ENCODE measurements at regions not wholly inside any gene's neighbourhood (a gene's known extent, or its start where the extent isn't known, plus 50 kb on each side); places are given as distances from the start of the nearest gene placed in this dataset.

- Histone ChIP-seq H3K4me3 (ENCODE audit: low read length) (no peak overlapping the region), H3K27me3 (ENCODE audit: control insufficient read depth, insufficient read depth) (no peaks in the 10 kb centered on the region), H3K9me3 (ENCODE audit: control insufficient read depth, low read length) (no peaks in the 10 kb centered on the region), H3K27ac (ENCODE audit: low read length) (no peak overlapping the region), H3K4me1 (ENCODE audit: control insufficient read depth, insufficient read depth, low read length) (no peaks in the 10 kb centered on the region)
- intact Hi-C loops (cut with DNase I), result no loop called here
- ATAC-seq (no peak), DNase-seq (no peak)
- WGBS, result 82% methylated on average over 5 of the region's 5 CpGs
Observed at GRCh38 chr15:62297933-62298332, 132.8 kb upstream of the C2CD4B start.

GRCh38 chr15:62298811-62299210 is 133.7 kb upstream of the C2CD4B start:
- intact Hi-C loops (cut with DNase I), result no loop called here
- H3K4me3 ChIP-seq (ENCODE audit: low read length), result no peak overlapping the region
- no peaks in the 10 kb centered on the region for H3K4me1 ChIP-seq (ENCODE audit: control insufficient read depth, insufficient read depth, low read length)
- DNase-seq (no peak), ATAC-seq (no peak)
- H3K27me3 ChIP-seq (ENCODE audit: control insufficient read depth, insufficient read depth), result no peaks in the 10 kb centered on the region
- H3K27ac ChIP-seq (ENCODE audit: low read length), result no peak overlapping the region
- 92% methylated on average over 5 of the region's 5 CpGs for WGBS
- no peaks in the 10 kb centered on the region for H3K9me3 ChIP-seq (ENCODE audit: control insufficient read depth, low read length)

GRCh38 chr15:62299541-62299940 is 134.5 kb upstream of the C2CD4B start:
- Histone ChIP-seq H3K27me3 (ENCODE audit: control insufficient read depth, insufficient read depth) (no peaks in the 10 kb centered on the region), H3K4me1 (ENCODE audit: control insufficient read depth, insufficient read depth, low read length) (no peaks in the 10 kb centered on the region), H3K4me3 (ENCODE audit: low read length) (no peak overlapping the region), H3K9me3 (ENCODE audit: control insufficient read depth, low read length) (no peaks in the 10 kb centered on the region), H3K27ac (ENCODE audit: low read length) (no peak overlapping the region)
- peak in 1 of 3 donors; percentile 30 for DNase-seq
- WGBS, result 83% methylated on average over 10 of the region's 10 CpGs
- no peak for ATAC-seq
- intact Hi-C loops (cut with DNase I), result no loop called here

GRCh38 chr15:62301993-62302675 is 137.0 kb upstream of the C2CD4B start:
- Histone ChIP-seq H3K4me1 (ENCODE audit: control insufficient read depth, insufficient read depth, low read length) (no peaks in the 10 kb centered on the region), H3K4me3 (ENCODE audit: low read length) (no peak overlapping the region), H3K27me3 (ENCODE audit: control insufficient read depth, insufficient read depth) (no peaks in the 10 kb centered on the region), H3K27ac (ENCODE audit: low read length) (no peak overlapping the region), H3K9me3 (ENCODE audit: control insufficient read depth, low read length) (no peaks in the 10 kb centered on the region)
- DNase-seq (no peak), ATAC-seq (peak; percentile 60 to 72)
- intact Hi-C loops (cut with DNase I), result no loop called here
- WGBS, result 61% methylated on average over 3 of the region's 3 CpGs

- no peak overlapping the region for H3K27ac ChIP-seq (ENCODE audit: low read length)
- peak; percentile 52 to 74 (median 59) for DNase-seq
- H3K9me3 ChIP-seq (ENCODE audit: control insufficient read depth, low read length), result no peaks in the 10 kb centered on the region
- H3K4me3 ChIP-seq (ENCODE audit: low read length), result no peak overlapping the region
- 12% methylated on average over 9 of the region's 9 CpGs for WGBS
- no peaks in the 10 kb centered on the region for H3K4me1 ChIP-seq (ENCODE audit: control insufficient read depth, insufficient read depth, low read length)
- H3K27me3 ChIP-seq (ENCODE audit: control insufficient read depth, insufficient read depth), result no peaks in the 10 kb centered on the region
- peak; percentile 90 to 95 for ATAC-seq
- intact Hi-C loops (cut with DNase I), result no loop called here
Observed at GRCh38 chr15:62306851-62307504, 141.9 kb upstream of the C2CD4B start.

- H3K4me1 ChIP-seq (ENCODE audit: control insufficient read depth, insufficient read depth, low read length), result no peaks in the 10 kb centered on the region
- 90% methylated on average over 2 of the region's 2 CpGs for WGBS
- no peaks in the 10 kb centered on the region for H3K9me3 ChIP-seq (ENCODE audit: control insufficient read depth, low read length)
- no peak for DNase-seq
- H3K27ac ChIP-seq (ENCODE audit: low read length), result no peak overlapping the region
- intact Hi-C loops (cut with DNase I), result no loop called here
- no peaks in the 10 kb centered on the region for H3K27me3 ChIP-seq (ENCODE audit: control insufficient read depth, insufficient read depth)
- ATAC-seq, result no peak
- H3K4me3 ChIP-seq (ENCODE audit: low read length), result no peak overlapping the region
Observed at GRCh38 chr15:62307551-62307950, 142.5 kb upstream of the C2CD4B start.

- Histone ChIP-seq H3K27me3 (ENCODE audit: control insufficient read depth, insufficient read depth) (no peaks in the 10 kb centered on the region), H3K9me3 (ENCODE audit: control insufficient read depth, low read length) (no peaks in the 10 kb centered on the region), H3K4me3 (ENCODE audit: low read length) (no peak overlapping the region), H3K4me1 (ENCODE audit: control insufficient read depth, insufficient read depth, low read length) (no peaks in the 10 kb centered on the region), H3K27ac (ENCODE audit: low read length) (no peak overlapping the region)
- intact Hi-C loops (cut with DNase I), result no loop called here
- no peak for DNase-seq
- 79% methylated on average over 2 of the region's 2 CpGs for WGBS
- no peak for ATAC-seq
Observed at GRCh38 chr15:62316413-62317060, 151.5 kb upstream of the C2CD4B start.

- H3K27ac ChIP-seq (ENCODE audit: low read length), result no peak overlapping the region
- no peak for ATAC-seq
- WGBS, result 39% methylated on average over 2 of the region's 2 CpGs
- H3K4me3 ChIP-seq (ENCODE audit: low read length), result no peak overlapping the region
- intact Hi-C loops (cut with DNase I), result no loop called here
- no peaks in the 10 kb centered on the region for H3K4me1 ChIP-seq (ENCODE audit: control insufficient read depth, insufficient read depth, low read length)
- no peak for DNase-seq
- no peaks in the 10 kb centered on the region for H3K9me3 ChIP-seq (ENCODE audit: control insufficient read depth, low read length)
- H3K27me3 ChIP-seq (ENCODE audit: control insufficient read depth, insufficient read depth), result no peaks in the 10 kb centered on the region
Observed at GRCh38 chr15:62320259-62320658, 155.2 kb upstream of the C2CD4B start.

- Histone ChIP-seq H3K27me3 (ENCODE audit: control insufficient read depth, insufficient read depth) (no peaks in the 10 kb centered on the region), H3K4me1 (ENCODE audit: control insufficient read depth, insufficient read depth, low read length) (no peaks in the 10 kb centered on the region), H3K9me3 (ENCODE audit: control insufficient read depth, low read length) (no peaks in the 10 kb centered on the region), H3K27ac (ENCODE audit: low read length) (no peak overlapping the region), H3K4me3 (ENCODE audit: low read length) (no peak overlapping the region)
- WGBS, result 49% methylated on average over 8 of the region's 8 CpGs
- ATAC-seq (no peak), DNase-seq (no peak)
- intact Hi-C loops (cut with DNase I), result no loop called here
Observed at GRCh38 chr15:62323353-62323890, 158.3 kb upstream of the C2CD4B start.

- Histone ChIP-seq H3K9me3 (ENCODE audit: control insufficient read depth, low read length) (no peaks in the 10 kb centered on the region), H3K27ac (ENCODE audit: low read length) (no peak overlapping the region), H3K4me3 (ENCODE audit: low read length) (no peak overlapping the region), H3K27me3 (ENCODE audit: control insufficient read depth, insufficient read depth) (no peaks in the 10 kb centered on the region), H3K4me1 (ENCODE audit: control insufficient read depth, insufficient read depth, low read length) (no peaks in the 10 kb centered on the region)
- no peak for DNase-seq
- ATAC-seq, result no peak
- WGBS, result 70% methylated on average over 5 of the region's 5 CpGs
- intact Hi-C loops (cut with DNase I), result no loop called here
Observed at GRCh38 chr15:62324382-62324781, 159.3 kb upstream of the C2CD4B start.

GRCh38 chr15:62325597-62325996 is 160.5 kb upstream of the C2CD4B start:
- no peaks in the 10 kb centered on the region for H3K9me3 ChIP-seq (ENCODE audit: control insufficient read depth, low read length)
- H3K4me3 ChIP-seq (ENCODE audit: low read length), result no peak overlapping the region
- DNase-seq (no peak), ATAC-seq (no peak)
- no peak overlapping the region for H3K27ac ChIP-seq (ENCODE audit: low read length)
- intact Hi-C loops (cut with DNase I), result no loop called here
- 68% methylated on average over 7 of the region's 7 CpGs for WGBS
- no peaks in the 10 kb centered on the region for H3K27me3 ChIP-seq (ENCODE audit: control insufficient read depth, insufficient read depth)
- no peaks in the 10 kb centered on the region for H3K4me1 ChIP-seq (ENCODE audit: control insufficient read depth, insufficient read depth, low read length)
